OCI-LY1 (cell line): ENCODE measurements at regions not wholly inside any gene's neighbourhood (a gene's known extent, or its start where the extent isn't known, plus 50 kb on each side); places are given as distances from the start of the nearest gene placed in this dataset.

Source experiments
- H2AFZ ChIP-seq: fragments of 200-600 bp; sonication (generic), shearing (Covaris generic); 2 replicates; pipeline ENCODE4 v1.6.0; 2014; ENCODE audit warnings: antibody characterized with exemption, mild to moderate bottlenecking, low read length
- H3F3A ChIP-seq: fragments of 200-600 bp; sonication (generic), shearing (Covaris generic); 2 replicates; pipeline ENCODE4 v1.6.0; 2014; ENCODE audit warnings: mild to moderate bottlenecking, antibody characterized with exemption, low read length, moderate library complexity; ENCODE audit not compliant: insufficient read depth
- H3K27ac ChIP-seq: fragments of 200-600 bp; sonication (generic); 2 replicates; pipeline ENCODE4 v1.5.1; 2014; ENCODE audit warnings: low read length, mixed run types, mild to moderate bottlenecking, low read depth; ENCODE audit not compliant: poor library complexity, severe bottlenecking
- H3K27me3 ChIP-seq: fragments of 200-600 bp; sonication (generic); 2 replicates; pipeline ENCODE4 v1.6.0; 2014; ENCODE audit warnings: antibody characterized with exemption, mild to moderate bottlenecking, low read length, moderate library complexity; ENCODE audit not compliant: insufficient read depth
- H3K36me3 ChIP-seq: fragments of 200-600 bp; sonication (generic); 2 replicates; pipeline ENCODE4 v1.6.1; 2014; ENCODE audit warnings: mild to moderate bottlenecking, antibody characterized with exemption, low read length, moderate library complexity, mixed read lengths; ENCODE audit not compliant: insufficient read depth
- H3K4me1 ChIP-seq: fragments of 200-600 bp; sonication (generic); 2 replicates; pipeline ENCODE4 v1.5.1; 2014; ENCODE audit warnings: mild to moderate bottlenecking, low read length, moderate library complexity; ENCODE audit not compliant: insufficient read depth, severe bottlenecking
- H3K4me2 ChIP-seq: fragments of 200-600 bp; sonication (generic), shearing (Covaris generic); 2 replicates; pipeline ENCODE4 v1.6.1; 2014; ENCODE audit warnings: low read length
- H3K4me3 ChIP-seq: fragments of 200-600 bp; sonication (generic); 2 replicates; pipeline ENCODE4 v1.5.1; 2014; ENCODE audit warnings: low read length, low read depth, mild to moderate bottlenecking, mixed read lengths; ENCODE audit not compliant: poor library complexity, severe bottlenecking
- H3K79me2 ChIP-seq: fragments of 200-600 bp; shearing (Covaris generic); 2 replicates; pipeline ENCODE4 v1.6.1; 2016; ENCODE audit warnings: mixed run types, low read length, mixed read lengths; ENCODE audit not compliant: insufficient read depth
- H3K9ac ChIP-seq: fragments of 200-600 bp; sonication (generic), shearing (Covaris generic); 2 replicates; pipeline ENCODE4 v1.6.1; 2014; ENCODE audit warnings: mild to moderate bottlenecking, low read length, mixed read lengths
- H3K9me2 ChIP-seq: fragments of 200-600 bp; sonication (generic), shearing (Covaris generic); 2 replicates; pipeline ENCODE4 v1.6.1; 2014; ENCODE audit warnings: low read depth, mild to moderate bottlenecking, low read length, mixed read lengths
- H3K9me3 ChIP-seq: fragments of 200-600 bp; shearing (Covaris generic); 2 replicates; pipeline ENCODE4 v1.6.1; 2014; ENCODE audit warnings: low read length, mixed read lengths
- H4K20me1 ChIP-seq: fragments of 200-600 bp; sonication (generic), shearing (Covaris generic); 2 replicates; pipeline ENCODE4 v1.6.0; 2016; ENCODE audit warnings: mild to moderate bottlenecking, low read length; ENCODE audit not compliant: insufficient read depth
- CTCF ChIP-seq: fragments of 200-600 bp; sonication (generic), shearing (Covaris generic); IDR thresholded peaks from 2 replicates; pipeline ENCODE4 v1.5.1; 2017; ENCODE audit warnings: mild to moderate bottlenecking, antibody characterized with exemption, low read length, moderate library complexity, mixed read lengths
- EZH2 ChIP-seq: fragments of 200-600 bp; sonication (generic), shearing (Covaris generic); IDR thresholded peaks from 2 replicates; pipeline ENCODE4 v1.8.0; 2017; ENCODE audit warnings: borderline replicate concordance, mixed run types, mild to moderate bottlenecking, antibody characterized with exemption, low read length, moderate library complexity, mixed read lengths

- Histone ChIP-seq H3K27ac (no peak overlapping the region), H3F3A (no peaks in the 10 kb centered on the region), H3K27me3 (no peaks in the 10 kb centered on the region), H3K4me1 (no peaks in the 10 kb centered on the region), H3K9me3 (no peaks in the 10 kb centered on the region), H3K4me3 (no peak overlapping the region), H3K79me2 (no peaks in the 10 kb centered on the region), H4K20me1 (no peaks in the 10 kb centered on the region), H2AFZ (no peak overlapping the region), H3K9me2 (no peaks in the 10 kb centered on the region), H3K9ac (no peak overlapping the region), H3K36me3 (no peaks in the 10 kb centered on the region), H3K4me2 (no peak overlapping the region)
- TF ChIP-seq CTCF (no peak), EZH2 (no peak)
These were observed 359.6 kb downstream of the MEIS1 start for GRCh38 chr2:66794551-66794950.

GRCh38 chr2:66802877-66803276, 368.0 kb downstream of the MEIS1 start:
- Histone ChIP-seq H3K4me2 (no peak overlapping the region), H3K79me2 (no peaks in the 10 kb centered on the region), H3K4me3 (no peak overlapping the region), H3K36me3 (no peaks in the 10 kb centered on the region), H4K20me1 (no peaks in the 10 kb centered on the region), H3K9me2 (no peaks in the 10 kb centered on the region), H3K9ac (no peak overlapping the region), H3K9me3 (no peaks in the 10 kb centered on the region), H3F3A (no peaks in the 10 kb centered on the region), H3K27ac (no peak overlapping the region), H3K4me1 (no peaks in the 10 kb centered on the region), H2AFZ (no peak overlapping the region), H3K27me3 (no peaks in the 10 kb centered on the region)
- no peak for TF ChIP-seq EZH2
- no peak for TF ChIP-seq CTCF

- no peaks in the 10 kb centered on the region for H3K9me2 ChIP-seq
- no peaks in the 10 kb centered on the region for H3F3A ChIP-seq
- TF ChIP-seq CTCF (no peak), EZH2 (no peak)
These were observed 368.8 kb downstream of the MEIS1 start for GRCh38 chr2:66803726-66804125.

More at GRCh38 chr2:66803726-66804125, 368.8 kb downstream of the MEIS1 start:
- Histone ChIP-seq H3K27me3 (no peaks in the 10 kb centered on the region), H2AFZ (no peak overlapping the region), H3K9me3 (no peaks in the 10 kb centered on the region), H3K4me1 (no peaks in the 10 kb centered on the region), H3K9ac (no peak overlapping the region), H4K20me1 (no peaks in the 10 kb centered on the region), H3K36me3 (no peaks in the 10 kb centered on the region), H3K79me2 (no peaks in the 10 kb centered on the region), H3K27ac (no peak overlapping the region), H3K4me3 (no peak overlapping the region), H3K4me2 (no peak overlapping the region)
